ENCODE measurements at regions not wholly inside any gene's neighbourhood (a gene's known extent, or its start where the extent isn't known, plus 50 kb on each side); places are given as distances from the start of the nearest gene placed in this dataset.

DNA sequence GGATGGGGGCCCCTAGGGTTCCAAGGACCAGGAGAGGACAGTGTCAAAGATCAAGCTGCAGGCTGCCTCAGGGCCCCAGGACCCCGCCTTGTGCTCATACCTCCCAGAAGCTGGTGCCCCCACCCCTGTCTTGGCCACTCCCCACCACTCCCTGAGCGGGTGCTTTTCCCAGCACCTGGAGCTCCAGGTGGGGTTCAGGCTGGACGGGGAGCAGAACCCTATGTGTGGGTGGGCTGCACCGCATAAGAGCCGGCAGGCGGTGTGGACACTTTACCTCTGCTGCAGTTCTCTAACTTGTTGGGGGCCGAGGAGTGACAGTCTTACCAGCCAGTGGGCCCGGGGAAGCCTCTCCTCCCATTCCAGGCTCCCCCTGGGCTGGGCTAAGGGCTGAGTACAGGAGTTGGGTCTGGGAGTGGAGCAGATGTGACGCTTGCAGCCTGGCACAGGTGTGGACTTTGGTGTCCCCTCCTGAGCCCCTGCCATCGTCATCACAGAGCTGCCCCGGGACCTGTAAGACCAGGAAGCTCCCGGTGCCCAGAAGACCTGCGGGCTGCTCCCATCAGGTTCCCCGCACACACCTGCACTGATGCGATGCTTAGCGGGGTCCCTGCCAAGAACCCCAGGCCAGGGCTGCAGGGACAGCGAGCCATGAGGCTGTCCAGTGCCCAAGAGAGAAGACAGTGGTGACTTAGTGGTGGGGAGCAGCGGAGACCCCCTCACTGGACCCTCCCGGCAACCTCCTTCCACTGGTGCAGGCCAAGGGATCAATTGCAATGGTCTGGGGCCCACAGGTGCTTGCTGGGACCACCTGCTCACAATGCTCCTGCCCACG is 674.5 kb downstream of the BRD1 start:
- H3K9ac ChIP-seq (ENCODE audit: low read length), result no peak overlapping the region
- no peaks in the 10 kb centered on the region for H3K36me3 ChIP-seq (ENCODE audit: low read depth, low read length)
- no peaks in the 10 kb centered on the region for H3F3A ChIP-seq (ENCODE audit: low read length, unreplicated experiment)
- no peak overlapping the region for H3K4me3 ChIP-seq (ENCODE audit: low read length)
- no peaks in the 10 kb centered on the region for H3K9me3 ChIP-seq (ENCODE audit: low read length)
- no peak overlapping the region for H3K4me2 ChIP-seq (ENCODE audit: low read length)
- H3K27ac ChIP-seq (ENCODE audit: low read length), result no peak overlapping the region
- TF ChIP-seq EZH2 (IDR thresholded peaks at IDR 0.05; ENCODE audit: low read length, unreplicated experiment) (no peak), EZH2phosphoT487 (IDR thresholded peaks at IDR 0.05; ENCODE audit: borderline replicate concordance, low read length) (no peak), CTCF (conservative IDR thresholded peaks at IDR 0.05; ENCODE audit: low read depth, low read length) (no peak)
- BruUV-seq (replicated peaks), result no TSS peak
- no peaks in the 10 kb centered on the region for H3K4me1 ChIP-seq (ENCODE audit: insufficient read depth, low read length)
- H3K27me3 ChIP-seq (ENCODE audit: low read length), result no peaks in the 10 kb centered on the region
- no peaks in the 10 kb centered on the region for H3K79me2 ChIP-seq (ENCODE audit: low read length)
- no peaks in the 10 kb centered on the region for H4K20me1 ChIP-seq (ENCODE audit: low read length)
- POLR2A ChIA-PET (ENCODE audit: unreplicated experiment), result no interaction called here
- no peak overlapping the region for H2AFZ ChIP-seq (ENCODE audit: low read length)
- DNase-seq, result no peak
- CTCF ChIA-PET, result no interaction called here
- intact Hi-C loops (cut with micrococcal nuclease), result no loop called here
- ATAC-seq, result no peak
- no peaks in the 10 kb centered on the region for H3K9me2 ChIP-seq (replicated peaks; ENCODE audit: low read length)

DNA sequence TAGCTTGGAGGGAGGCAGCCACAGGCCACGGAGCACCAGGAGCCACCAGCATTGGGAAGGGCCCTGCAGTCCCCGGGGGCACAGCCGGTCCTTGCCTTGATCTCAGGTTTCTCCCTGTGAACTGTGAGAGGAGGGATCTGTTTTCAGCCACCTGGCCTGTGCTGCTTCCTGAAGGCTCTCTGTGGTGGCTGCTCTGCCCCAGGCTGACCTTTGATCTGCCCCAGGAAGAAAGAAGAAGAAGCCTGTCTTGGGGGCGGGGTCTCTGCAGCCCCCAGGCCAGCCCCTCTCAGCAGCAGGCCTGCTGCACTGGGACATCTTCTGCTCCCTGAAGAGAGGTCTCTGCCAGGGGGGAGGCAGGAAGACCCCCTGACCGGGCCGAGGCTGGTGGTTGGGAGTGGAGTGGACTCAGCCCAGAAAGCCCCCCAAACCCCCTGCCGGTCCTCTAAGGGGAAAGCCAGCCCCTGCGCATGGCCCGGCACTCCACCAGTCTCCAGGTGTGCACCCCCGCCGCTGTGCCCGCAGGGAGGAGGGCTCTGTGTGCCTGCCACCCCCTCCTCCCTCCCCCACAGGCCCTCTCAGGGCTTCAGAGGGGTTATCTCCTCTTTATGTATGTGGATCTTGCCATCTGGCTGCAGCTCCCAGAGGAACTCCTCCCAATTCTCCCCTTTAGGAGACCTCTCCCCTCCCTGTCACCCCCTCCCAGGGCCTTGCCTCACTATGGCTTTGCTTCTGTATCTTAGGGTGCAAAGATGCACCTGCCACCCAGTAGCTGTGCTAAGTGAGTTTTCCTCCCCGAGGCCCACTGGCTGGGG is 675.3 kb downstream of the BRD1 start:
- no peak overlapping the region for H3K4me2 ChIP-seq (ENCODE audit: low read length)
- DNase-seq (no peak), ATAC-seq (no peak)
- no peaks in the 10 kb centered on the region for H3K36me3 ChIP-seq (ENCODE audit: low read depth, low read length)
- H2AFZ ChIP-seq (ENCODE audit: low read length), result no peak overlapping the region
- no peaks in the 10 kb centered on the region for H3K79me2 ChIP-seq (ENCODE audit: low read length)
- no peaks in the 10 kb centered on the region for H3K9me3 ChIP-seq (ENCODE audit: low read length)
- intact Hi-C loops (cut with micrococcal nuclease), result no loop called here
- H3K4me1 ChIP-seq (ENCODE audit: insufficient read depth, low read length), result no peaks in the 10 kb centered on the region
- H4K20me1 ChIP-seq (ENCODE audit: low read length), result no peaks in the 10 kb centered on the region
- H3K9me2 ChIP-seq (replicated peaks; ENCODE audit: low read length), result no peaks in the 10 kb centered on the region
- CTCF ChIA-PET, result no interaction called here
- H3F3A ChIP-seq (ENCODE audit: low read length, unreplicated experiment), result no peaks in the 10 kb centered on the region
- no peak overlapping the region for H3K27ac ChIP-seq (ENCODE audit: low read length)
- H3K9ac ChIP-seq (ENCODE audit: low read length), result no peak overlapping the region
- H3K27me3 ChIP-seq (ENCODE audit: low read length), result no peaks in the 10 kb centered on the region
- no peak overlapping the region for H3K4me3 ChIP-seq (ENCODE audit: low read length)
- no TSS peak for BruUV-seq (replicated peaks)
- TF ChIP-seq EZH2 (IDR thresholded peaks at IDR 0.05; ENCODE audit: low read length, unreplicated experiment), result no peak
- POLR2A ChIA-PET (ENCODE audit: unreplicated experiment), result no interaction called here

DNA sequence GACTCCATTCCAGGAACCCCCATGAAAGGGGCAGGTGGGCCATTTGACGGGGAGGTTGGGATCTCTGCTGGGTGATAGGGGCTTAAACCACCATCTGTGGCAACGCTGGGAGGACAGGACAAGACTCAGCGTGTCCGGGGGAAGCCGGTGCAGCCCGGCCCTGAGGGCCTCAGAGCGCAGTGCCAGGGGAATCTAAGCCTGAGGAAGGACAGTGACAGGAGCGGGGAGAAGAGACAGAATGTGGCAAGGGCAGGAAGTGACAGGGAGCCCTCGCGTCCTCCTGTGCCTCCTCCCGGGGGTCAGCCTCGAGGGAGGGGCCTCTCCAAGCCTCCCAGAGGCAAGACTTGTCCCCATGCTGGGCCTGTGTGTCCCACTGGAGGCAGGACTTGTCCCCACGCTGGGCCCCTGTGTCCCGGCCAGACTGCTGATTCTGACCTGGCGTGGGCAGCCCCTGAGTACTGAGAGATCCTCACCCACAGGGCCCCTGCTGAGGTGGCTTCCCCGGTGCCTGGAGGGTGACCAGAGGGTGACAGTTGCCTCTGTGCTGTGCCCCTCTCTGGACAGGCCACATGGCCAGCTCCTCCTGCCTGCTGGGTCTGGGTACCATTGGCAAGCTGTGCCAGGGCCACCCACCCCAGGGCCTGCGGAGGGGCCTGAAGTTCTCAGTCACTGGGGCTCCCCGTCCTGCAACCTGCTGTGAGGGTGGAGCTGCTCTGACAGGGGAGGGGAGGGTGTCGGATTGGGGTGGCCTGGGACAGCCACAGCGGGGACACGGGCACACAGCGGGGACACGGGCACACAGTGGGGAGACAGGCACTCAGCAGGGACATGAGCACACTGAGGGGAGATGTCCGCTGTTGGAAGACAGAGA is 676.2 kb downstream of the BRD1 start:
- Histone ChIP-seq H3K4me2 (ENCODE audit: low read length) (no peak overlapping the region), H3K27ac (ENCODE audit: low read length) (no peak overlapping the region), H3F3A (ENCODE audit: low read length, unreplicated experiment) (no peaks in the 10 kb centered on the region), H3K4me3 (ENCODE audit: low read length) (no peak overlapping the region), H3K9ac (ENCODE audit: low read length) (no peak overlapping the region), H3K79me2 (ENCODE audit: low read length) (no peaks in the 10 kb centered on the region), H3K9me3 (ENCODE audit: low read length) (no peaks in the 10 kb centered on the region), H3K36me3 (ENCODE audit: low read depth, low read length) (no peaks in the 10 kb centered on the region), H3K27me3 (ENCODE audit: low read length) (no peaks in the 10 kb centered on the region), H3K9me2 (replicated peaks; ENCODE audit: low read length) (no peaks in the 10 kb centered on the region), H3K4me1 (ENCODE audit: insufficient read depth, low read length) (no peaks in the 10 kb centered on the region), H2AFZ (ENCODE audit: low read length) (no peak overlapping the region), H4K20me1 (ENCODE audit: low read length) (no peaks in the 10 kb centered on the region)
- no TSS peak for BruUV-seq (replicated peaks)
- ATAC-seq (no peak), DNase-seq (no peak)
- CTCF ChIA-PET, result no interaction called here
- intact Hi-C loops (cut with micrococcal nuclease), result no loop called here
- POLR2A ChIA-PET (ENCODE audit: unreplicated experiment), result no interaction called here
- no peak for TF ChIP-seq EZH2phosphoT487 (IDR thresholded peaks at IDR 0.05; ENCODE audit: borderline replicate concordance, low read length)
- TF ChIP-seq EZH2 (IDR thresholded peaks at IDR 0.05; ENCODE audit: low read length, unreplicated experiment), result no peak
- no peak for TF ChIP-seq CTCF (conservative IDR thresholded peaks at IDR 0.05; ENCODE audit: low read depth, low read length)

Data from PC-3 (cell line).